ENCODE measurements at regions not wholly inside any gene's neighbourhood (a gene's known extent, or its start where the extent isn't known, plus 50 kb on each side); places are given as distances from the start of the nearest gene placed in this dataset.
A peak's percentile ranks its signal among the peaks of the same experiment; 100 is the strongest.

GRCh38 chr2:196376984-196377877, 205.9 kb upstream of the STK17B start:
- Histone ChIP-seq H3K9ac (ENCODE audit: insufficient read depth, low read length) (no peak overlapping the region), H3K27ac (ENCODE audit: insufficient read depth, low read length) (no peak overlapping the region), H2AFZ (ENCODE audit: low read length) (no peak overlapping the region), H3K36me3 (ENCODE audit: control insufficient read depth, insufficient read depth, low read length) (no peaks in the 10 kb centered on the region), H3K4me1 (ENCODE audit: control insufficient read depth, extremely low read depth, insufficient read depth, low read length) (no peaks in the 10 kb centered on the region), H3K4me2 (ENCODE audit: extremely low read depth, insufficient read depth, low read length) (no peak overlapping the region), H4K20me1 (ENCODE audit: control insufficient read depth, extremely low read depth, insufficient read depth, low read length) (no peaks in the 10 kb centered on the region), H3K27me3 (ENCODE audit: control insufficient read depth, insufficient read depth, low read length) (no peaks in the 10 kb centered on the region), H3K4me3 (replicated peaks in 1 of 4; ENCODE audit: control extremely low read depth in 1 of 4, insufficient read depth in 1 of 4, low read depth in 3 of 4, low read length in 4 of 4) (no peak overlapping the region), H3K9me3 (ENCODE audit: control insufficient read depth, insufficient read depth, low read depth, low read length) (no peaks in the 10 kb centered on the region), H3K79me2 (ENCODE audit: control insufficient read depth, insufficient read depth, low read length) (no peaks in the 10 kb centered on the region)
- DNase-seq (ENCODE audit: low read depth in 2 of 2): peak in 1 of 2 donors; percentile 46
- TF ChIP-seq EZH2 (IDR thresholded peaks at IDR 0.05; ENCODE audit: low read length, missing control alignments) (no peak), CTCF (conservative IDR thresholded peaks at IDR 0.05 in 1 of 2, IDR thresholded peaks at IDR 0.05 in 1 of 2; ENCODE audit: low read depth in 1 of 2, low read length in 2 of 2) (no peak)

- Histone ChIP-seq H3K27me3 (ENCODE audit: control insufficient read depth, insufficient read depth, low read length) (no peaks in the 10 kb centered on the region), H3K9ac (ENCODE audit: insufficient read depth, low read length) (no peak overlapping the region), H3K9me3 (ENCODE audit: control insufficient read depth, insufficient read depth, low read depth, low read length) (no peaks in the 10 kb centered on the region), H3K4me1 (ENCODE audit: control insufficient read depth, extremely low read depth, insufficient read depth, low read length) (no peaks in the 10 kb centered on the region), H3K4me2 (ENCODE audit: extremely low read depth, insufficient read depth, low read length) (no peak overlapping the region), H3K79me2 (ENCODE audit: control insufficient read depth, insufficient read depth, low read length) (no peaks in the 10 kb centered on the region), H3K27ac (ENCODE audit: insufficient read depth, low read length) (no peak overlapping the region), H4K20me1 (ENCODE audit: control insufficient read depth, extremely low read depth, insufficient read depth, low read length) (no peaks in the 10 kb centered on the region), H2AFZ (ENCODE audit: low read length) (no peak overlapping the region), H3K36me3 (ENCODE audit: control insufficient read depth, insufficient read depth, low read length) (no peaks in the 10 kb centered on the region), H3K4me3 (replicated peaks in 1 of 4; ENCODE audit: control extremely low read depth in 1 of 4, insufficient read depth in 1 of 4, low read depth in 3 of 4, low read length in 4 of 4) (no peak overlapping the region)
- TF ChIP-seq EZH2 (IDR thresholded peaks at IDR 0.05; ENCODE audit: low read length, missing control alignments) (no peak), CTCF (conservative IDR thresholded peaks at IDR 0.05 in 1 of 2, IDR thresholded peaks at IDR 0.05 in 1 of 2; ENCODE audit: low read depth in 1 of 2, low read length in 2 of 2) (no peak)
- no peak for DNase-seq (ENCODE audit: low read depth in 2 of 2)
Measured at GRCh38 chr2:196379600-196379999, 208.2 kb upstream of the STK17B start.

- Histone ChIP-seq H3K79me2 (ENCODE audit: control insufficient read depth, insufficient read depth, low read length) (no peaks in the 10 kb centered on the region), H3K27me3 (ENCODE audit: control insufficient read depth, insufficient read depth, low read length) (no peaks in the 10 kb centered on the region), H3K9ac (ENCODE audit: insufficient read depth, low read length) (no peak overlapping the region), H2AFZ (ENCODE audit: low read length) (no peak overlapping the region), H4K20me1 (ENCODE audit: control insufficient read depth, extremely low read depth, insufficient read depth, low read length) (no peaks in the 10 kb centered on the region), H3K4me1 (ENCODE audit: control insufficient read depth, extremely low read depth, insufficient read depth, low read length) (no peaks in the 10 kb centered on the region), H3K27ac (ENCODE audit: insufficient read depth, low read length) (no peak overlapping the region), H3K36me3 (ENCODE audit: control insufficient read depth, insufficient read depth, low read length) (no peaks in the 10 kb centered on the region), H3K9me3 (ENCODE audit: control insufficient read depth, insufficient read depth, low read depth, low read length) (no peaks in the 10 kb centered on the region), H3K4me2 (ENCODE audit: extremely low read depth, insufficient read depth, low read length) (no peak overlapping the region), H3K4me3 (replicated peaks in 1 of 4; ENCODE audit: control extremely low read depth in 1 of 4, insufficient read depth in 1 of 4, low read depth in 3 of 4, low read length in 4 of 4) (no peak overlapping the region)
- DNase-seq (ENCODE audit: low read depth in 2 of 2): no peak
- TF ChIP-seq CTCF (conservative IDR thresholded peaks at IDR 0.05 in 1 of 2, IDR thresholded peaks at IDR 0.05 in 1 of 2; ENCODE audit: low read depth in 1 of 2, low read length in 2 of 2) (no peak), EZH2 (IDR thresholded peaks at IDR 0.05; ENCODE audit: low read length, missing control alignments) (no peak)
Measured at GRCh38 chr2:196380098-196380497, 208.7 kb upstream of the STK17B start.
